ENCODE measurements at regions not wholly inside any gene's neighbourhood (a gene's known extent, or its start where the extent isn't known, plus 50 kb on each side); places are given as distances from the start of the nearest gene placed in this dataset.
"Not testable (repeated sequence)": the region's sequence is repeated elsewhere in the genome, so short reads cannot be mapped to it uniquely, and the experiment has no call there.

DNA sequence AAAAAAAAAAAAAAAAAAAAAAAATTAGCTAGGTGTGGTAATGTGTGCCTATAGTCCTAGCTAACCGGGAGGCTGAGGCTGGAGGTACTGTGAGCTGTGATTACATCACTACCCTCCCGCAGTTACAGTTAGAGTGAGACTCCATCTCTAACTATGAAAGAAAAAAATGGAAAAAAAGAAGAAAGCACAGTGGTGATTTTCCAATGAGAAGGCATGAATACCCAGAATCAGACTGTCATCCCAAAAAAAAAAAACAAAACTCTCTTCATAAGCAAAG is 269.9 kb upstream of the MKLN1 start:
- no peak for DNase-seq

DNA sequence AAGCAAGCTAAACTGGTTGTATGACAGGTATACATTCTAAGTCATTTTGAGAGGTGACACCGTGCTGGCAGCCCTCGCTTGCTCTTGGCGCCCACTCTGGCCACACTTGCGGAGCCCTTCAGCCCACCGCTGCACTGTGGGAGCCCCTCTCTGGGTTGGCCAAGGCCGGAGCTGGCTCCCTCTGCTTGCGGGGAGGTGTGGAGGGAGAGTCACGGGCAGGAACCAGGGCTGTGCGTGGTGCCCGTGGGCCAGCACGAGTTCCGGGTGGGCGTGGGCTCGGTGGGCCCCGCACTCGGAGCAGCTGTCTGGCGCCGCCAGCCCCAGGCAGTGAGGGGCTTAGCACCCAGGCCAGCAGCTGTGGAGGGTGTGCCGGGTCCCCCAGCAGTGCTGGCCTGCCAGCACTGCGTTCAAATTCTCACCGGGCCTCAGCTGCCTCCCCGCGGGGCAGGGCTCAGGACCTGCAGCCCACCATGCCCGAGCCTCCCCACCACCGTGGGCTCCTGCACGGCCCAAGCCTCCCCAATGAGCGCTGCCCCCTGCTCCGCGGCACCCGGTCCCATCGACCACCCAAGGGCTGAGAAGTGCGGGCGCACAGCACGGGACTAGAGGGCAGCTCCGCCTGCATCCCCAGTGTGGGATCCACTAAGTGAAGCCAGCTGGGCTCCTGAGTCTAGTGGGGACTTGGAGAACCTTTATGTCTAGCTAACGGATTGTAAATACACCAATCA is 269.0 kb upstream of the MKLN1 start:
- not testable (repeated sequence) for DNase-seq

DNA sequence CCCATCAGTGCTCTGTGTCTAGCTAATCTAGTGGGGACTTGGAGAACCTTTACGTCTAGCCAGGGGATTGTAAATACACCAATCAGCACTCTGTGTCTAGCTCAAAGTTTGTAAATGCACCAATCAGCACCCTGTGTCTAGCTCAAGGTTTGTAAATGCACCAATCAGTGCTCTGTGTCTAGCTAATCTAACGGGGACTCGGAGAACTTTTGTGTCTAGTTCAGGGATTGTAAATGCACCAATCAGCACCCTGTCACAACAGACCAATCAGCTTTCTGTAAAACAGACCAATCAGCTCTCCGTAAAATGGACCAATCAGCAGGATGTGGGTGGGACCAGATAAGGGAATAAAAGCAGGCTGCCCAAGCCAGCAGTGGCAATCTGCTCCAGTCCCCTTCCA is 268.3 kb upstream of the MKLN1 start:
- not testable (repeated sequence) for DNase-seq

- no peak for DNase-seq
Observed at GRCh38 chr7:131061158-131061557, 266.5 kb upstream of the MKLN1 start.

GRCh38 chr7:131061818-131062217 is 265.9 kb upstream of the MKLN1 start:
- DNase-seq, result no peak

DNA sequence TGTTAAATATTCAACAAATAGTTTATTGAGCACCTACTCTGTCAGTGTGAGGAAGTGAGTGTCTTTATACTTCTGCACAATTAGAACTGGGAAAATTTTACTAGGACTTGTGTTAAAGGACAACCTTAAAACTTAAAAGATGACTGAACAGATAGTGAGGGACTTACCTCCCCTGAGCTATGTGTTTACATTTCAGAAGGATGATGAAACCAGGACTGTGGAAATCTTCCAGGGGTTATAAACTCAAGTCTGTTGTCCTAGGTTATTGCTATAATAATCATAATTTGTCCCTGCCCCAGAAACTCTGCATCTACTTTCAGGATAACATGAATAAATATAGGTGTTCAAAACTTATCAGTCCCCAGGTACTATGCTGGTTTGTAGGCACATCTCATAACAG is 261.0 kb upstream of the MKLN1 start:
- peak; percentile 50 for DNase-seq

GRCh38 chr7:131067220-131067619 is 260.5 kb upstream of the MKLN1 start:
- no peak for DNase-seq

- DNase-seq, result peak; percentile 53
Observed at GRCh38 chr7:131068604-131069021, 259.1 kb upstream of the MKLN1 start.

DNA sequence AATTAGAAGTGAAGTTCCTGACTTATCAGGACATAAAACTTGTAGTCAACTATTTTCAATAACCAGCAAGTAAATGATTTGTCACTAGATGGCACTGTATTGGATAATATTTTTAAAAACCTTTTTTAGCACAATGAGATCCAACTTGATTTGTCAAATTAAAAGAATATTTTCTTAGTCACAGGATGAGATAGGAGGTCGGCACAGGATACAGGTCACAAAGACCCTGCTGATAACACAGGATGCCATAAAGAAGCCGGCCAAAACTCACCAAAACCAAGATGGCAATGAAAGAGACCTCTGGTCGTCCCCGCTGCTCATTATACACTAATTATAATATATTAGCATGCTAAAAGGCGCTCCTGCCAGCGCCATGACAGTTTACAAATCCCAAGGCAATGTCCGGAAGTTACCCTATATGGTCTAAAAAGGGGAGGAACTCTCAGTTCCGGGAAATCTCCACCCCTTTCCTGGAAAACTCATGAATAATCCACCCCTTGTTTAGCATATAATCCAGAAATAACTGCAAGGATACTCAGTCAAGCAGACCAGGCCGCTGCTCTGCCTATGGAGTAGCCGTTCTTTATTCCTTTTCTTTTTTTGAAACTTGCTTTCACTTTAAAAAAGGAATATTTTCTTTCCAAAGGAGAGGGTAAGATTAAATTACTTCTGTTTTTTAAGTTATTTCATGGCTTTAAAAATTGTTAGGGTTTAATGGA is 255.7 kb upstream of the MKLN1 start:
- peak; percentile 69 for DNase-seq

DNA sequence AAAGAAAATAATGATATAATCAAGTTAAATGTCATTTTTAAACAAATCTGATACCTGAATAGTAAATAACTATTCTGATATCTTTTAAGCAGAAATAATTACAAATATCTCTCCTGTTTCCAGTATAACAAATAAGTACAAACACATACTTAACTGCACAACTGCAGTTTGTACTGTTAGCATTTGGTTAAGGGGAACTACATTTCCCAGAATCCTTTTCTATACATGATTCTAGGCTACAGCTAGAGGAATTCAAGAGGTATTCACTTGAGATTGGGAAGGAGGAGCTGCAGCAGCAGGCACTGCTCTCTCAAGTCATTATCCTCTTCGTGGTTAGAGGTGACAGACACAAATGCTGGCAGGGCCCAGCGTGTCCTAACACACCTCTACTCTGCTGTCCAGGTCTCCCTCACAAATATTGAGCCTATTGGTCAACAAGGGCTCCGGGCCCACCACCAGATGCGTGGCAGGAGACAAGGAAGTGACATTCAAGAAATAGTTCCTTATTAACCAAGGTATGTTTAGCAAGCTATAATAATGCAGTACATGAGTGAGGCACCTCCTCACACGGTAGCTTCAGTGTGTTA is 255.1 kb upstream of the MKLN1 start:
- DNase-seq, result peak; percentile 47

DNA sequence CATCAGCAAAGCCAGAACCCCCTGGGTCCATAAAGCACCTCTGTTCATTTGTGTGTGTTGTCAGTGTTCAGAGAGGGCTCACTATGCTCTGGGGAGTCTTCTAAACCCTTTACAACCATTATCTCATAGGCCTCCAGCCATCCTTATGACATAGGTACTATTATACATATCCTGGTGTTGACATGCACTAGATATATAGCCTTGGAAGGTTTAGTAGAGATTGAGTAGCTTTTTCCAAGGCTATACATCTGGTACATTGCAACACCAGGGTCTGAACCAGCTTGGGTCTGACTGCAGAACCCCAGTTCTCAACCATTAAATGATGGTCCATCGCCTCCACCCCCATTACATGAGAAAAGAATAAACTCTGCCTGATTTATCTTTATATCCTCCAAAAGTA is 253.6 kb upstream of the MKLN1 start:
- no peak for DNase-seq

- DNase-seq, result no peak
Observed at GRCh38 chr7:131074585-131074984, 253.1 kb upstream of the MKLN1 start.

DNA sequence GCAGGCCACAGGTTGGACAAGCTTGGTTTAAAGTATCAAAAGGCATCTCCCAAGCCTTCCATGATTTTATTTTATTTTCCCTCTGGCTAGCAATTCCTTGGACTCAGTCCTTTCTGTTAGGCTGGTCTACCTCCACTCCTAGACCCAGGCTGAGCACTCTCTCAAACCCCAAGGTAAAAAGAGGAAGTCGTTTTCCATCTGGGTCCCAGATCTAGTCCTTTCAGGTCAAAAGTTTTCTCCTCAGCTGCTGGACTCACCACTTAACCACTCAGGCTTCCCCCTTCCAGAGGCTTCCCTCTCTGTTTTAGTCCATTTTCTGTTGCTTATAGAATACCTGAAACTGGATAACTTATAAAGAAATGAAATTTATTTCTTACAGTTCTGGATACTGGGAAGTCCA is 252.3 kb upstream of the MKLN1 start:
- DNase-seq, result no peak

GRCh38 chr7:131076032-131076431 is 251.6 kb upstream of the MKLN1 start:
- peak; percentile 82 for DNase-seq

DNA sequence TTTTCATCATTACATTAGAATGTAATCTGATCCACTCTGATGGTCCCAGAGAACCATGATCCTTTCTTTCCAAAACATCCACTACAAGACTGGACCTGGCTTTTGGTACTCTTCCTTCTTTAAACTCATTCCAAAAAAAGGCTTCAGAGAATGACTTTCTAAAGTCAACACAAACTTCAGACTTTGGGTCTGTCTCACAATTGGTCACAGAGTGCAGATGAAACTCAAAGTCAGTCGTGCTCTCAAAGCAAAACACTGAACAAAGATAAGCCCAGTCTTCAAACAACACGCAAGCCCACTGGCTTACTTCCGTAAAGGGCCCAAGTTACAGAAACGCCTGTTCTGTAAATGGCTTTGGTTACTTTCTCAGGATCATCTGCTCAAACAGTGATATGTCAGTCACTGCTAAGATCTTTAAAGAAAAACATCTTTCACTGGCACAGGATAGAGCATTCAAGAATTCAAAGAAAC is 250.9 kb upstream of the MKLN1 start:
- peak; percentile 33 for DNase-seq

- no peak for DNase-seq
Observed at GRCh38 chr7:131077735-131078134, 249.9 kb upstream of the MKLN1 start.

GRCh38 chr7:131080754-131081153 is 246.9 kb upstream of the MKLN1 start:
- no peak for DNase-seq

DNA sequence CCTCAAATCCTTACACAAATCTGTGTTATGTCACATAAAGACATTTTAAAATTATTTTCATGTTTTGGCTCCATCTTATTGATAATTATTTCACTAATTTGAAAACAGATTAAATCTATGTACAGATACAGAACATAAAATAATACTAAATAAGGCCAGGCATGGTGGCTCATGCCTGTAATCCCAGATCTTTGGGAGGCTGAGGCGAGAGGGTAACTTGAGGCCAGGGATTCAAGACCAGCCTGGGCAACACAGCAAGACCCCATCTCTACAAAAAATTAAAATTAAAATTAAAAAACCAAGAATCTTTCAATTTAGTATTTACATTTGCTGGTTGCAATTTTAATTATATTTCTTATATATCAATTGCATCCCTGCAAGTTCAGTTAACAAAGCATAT is 246.4 kb upstream of the MKLN1 start:
- DNase-seq, result no peak

GRCh38 chr7:131083781-131084180 is 243.9 kb upstream of the MKLN1 start:
- DNase-seq, result no peak

DNA sequence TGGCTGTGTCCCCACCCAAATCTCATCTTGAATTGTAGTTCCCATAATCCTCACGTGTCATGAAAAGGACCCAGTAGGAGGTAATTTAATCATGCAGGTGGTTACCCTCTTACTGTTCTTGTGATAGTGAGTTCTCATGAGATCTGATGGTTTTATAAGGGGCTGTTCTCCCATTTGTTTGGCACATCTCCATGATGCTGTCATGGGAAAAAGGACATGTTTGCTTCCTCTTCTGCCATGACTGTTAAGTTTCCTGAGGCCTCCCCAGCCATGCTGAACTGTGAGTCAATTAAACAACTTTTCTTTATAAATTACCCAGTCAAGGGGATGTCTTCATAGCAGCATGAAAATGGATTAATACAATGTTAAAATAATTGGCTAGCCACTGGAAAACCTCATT is 243.3 kb upstream of the MKLN1 start:
- DNase-seq, result not testable (repeated sequence)

GRCh38 chr7:131087756-131088658 is 239.7 kb upstream of the MKLN1 start:
- DNase-seq, result no peak

GRCh38 chr7:131090188-131090587 is 237.5 kb upstream of the MKLN1 start:
- DNase-seq, result no peak

Measured in fibroblast of skin of right biceps (primary cell).